GM23338 (cell line): ENCODE measurements at regions not wholly inside any gene's neighbourhood (a gene's known extent, or its start where the extent isn't known, plus 50 kb on each side); places are given as distances from the start of the nearest gene placed in this dataset.

Source experiments
- ATAC-seq: fragments of 200-7000 bp; cut with Tn5 transposase; 3 replicates; pipeline ENCODE4 v1.9.1; 2020
- DNase-seq: peaks from one replicate; pipeline ENCODE4 v3.0.0-alpha.2; 2015; ENCODE audit warnings: low spot score
- H2AFZ ChIP-seq: fragments of 200-600 bp; sonication (generic); 2 replicates; pipeline ENCODE4 v1.8.0; 2016; ENCODE audit warnings: antibody characterized with exemption, mild to moderate bottlenecking, moderate library complexity
- H3F3A ChIP-seq: fragments of 200-600 bp; sonication (generic); replicated peaks from 2 replicates; pipeline ENCODE4 v1.8.0; 2017; ENCODE audit warnings: antibody characterized with exemption, mixed run types, low read depth
- H3K27ac ChIP-seq: fragments of 200-600 bp; sonication (generic); 2 replicates; pipeline ENCODE4 v1.6.1; 2016; ENCODE audit warnings: low read depth
- H3K27me3 ChIP-seq: fragments of 200-600 bp; sonication (generic); 2 replicates; pipeline ENCODE4 v1.8.0; 2016; ENCODE audit warnings: mild to moderate bottlenecking, mixed run types, moderate library complexity; ENCODE audit not compliant: insufficient read depth
- H3K36me3 ChIP-seq: fragments of 200-600 bp; sonication (generic); 2 replicates; pipeline ENCODE4 v1.8.0; 2016; ENCODE audit warnings: mild to moderate bottlenecking; ENCODE audit not compliant: insufficient read depth
- H3K4me1 ChIP-seq: fragments of 200-600 bp; sonication (generic); 2 replicates; pipeline ENCODE4 v1.8.0; 2016; ENCODE audit warnings: mild to moderate bottlenecking, moderate library complexity; ENCODE audit not compliant: insufficient read depth
- H3K4me2 ChIP-seq: fragments of 200-600 bp; sonication (generic); 2 replicates; pipeline ENCODE4 v1.7.1; 2017; ENCODE audit warnings: mixed run types
- H3K4me3 ChIP-seq: fragments of 200-600 bp; sonication (generic); 2 replicates; pipeline ENCODE4 v1.6.1; 2016; ENCODE audit warnings: mixed run types
- H3K79me2 ChIP-seq: fragments of 200-600 bp; sonication (generic); replicated peaks from 2 replicates; pipeline ENCODE4 v1.8.0; 2017; ENCODE audit warnings: mild to moderate bottlenecking; ENCODE audit not compliant: insufficient read depth
- H3K9me2 ChIP-seq: fragments of 200-600 bp; sonication (generic); 2 replicates; pipeline ENCODE4 v1.8.0; 2017; ENCODE audit not compliant: insufficient read depth
- H4K20me1 ChIP-seq: fragments of 200-600 bp; sonication (generic); replicated peaks from 2 replicates; pipeline ENCODE4 v1.8.0; 2017; ENCODE audit warnings: mild to moderate bottlenecking; ENCODE audit not compliant: insufficient read depth
- H3K27ac Mint-ChIP-seq: 2 replicates; pipeline ENCODE4 v1.8.0; 2020; ENCODE audit warnings: inconsistent platforms, mild to moderate bottlenecking, moderate library complexity, mixed read lengths
- H3K27me3 Mint-ChIP-seq: 3 replicates; pipeline ENCODE4 v1.8.0; 2022; ENCODE audit warnings: low read depth, mild to moderate bottlenecking, moderate library complexity, mixed read lengths, inconsistent platforms; ENCODE audit not compliant: insufficient read depth, poor library complexity
- H3K36me3 Mint-ChIP-seq: 3 replicates; pipeline ENCODE4 v1.8.0; 2021; ENCODE audit warnings: low read depth, mild to moderate bottlenecking, inconsistent platforms, moderate library complexity, mixed read lengths
- H3K4me1 Mint-ChIP-seq: 3 replicates; pipeline ENCODE4 v1.8.0; 2020; ENCODE audit warnings: mild to moderate bottlenecking, inconsistent platforms, mixed read lengths
- H3K4me3 Mint-ChIP-seq: 3 replicates; pipeline ENCODE4 v1.8.0; 2021; ENCODE audit warnings: moderate library complexity, mild to moderate bottlenecking, inconsistent platforms, mixed read lengths
- H3K9me3 Mint-ChIP-seq: 3 replicates; pipeline ENCODE4 v1.8.0; 2020; ENCODE audit warnings: moderate library complexity, mild to moderate bottlenecking, inconsistent platforms, mixed read lengths
- CREB1 ChIP-seq: fragments of 250-450 bp; sonication (Bioruptor Pico); IDR thresholded peaks from 2 replicates; pipeline ENCODE4 v1.5.0; 2020; ENCODE audit warnings: low read depth, mild to moderate bottlenecking, moderate library complexity
- EZH2 ChIP-seq: fragments of 200-600 bp; sonication (generic); IDR thresholded peaks from one replicate; pipeline ENCODE4 v1.8.0; 2017; ENCODE audit warnings: antibody characterized with exemption, mild to moderate bottlenecking, low read depth; ENCODE audit not compliant: unreplicated experiment
- EZH2phosphoT487 ChIP-seq: fragments of 200-600 bp; sonication (generic); IDR thresholded peaks from one replicate; pipeline ENCODE4 v1.8.1; 2018; ENCODE audit warnings: antibody characterized with exemption; ENCODE audit not compliant: unreplicated experiment
- JUNB ChIP-seq: IDR thresholded peaks from one replicate; pipeline ENCODE4 v1.6.1; 2016; ENCODE audit warnings: antibody characterized with exemption; ENCODE audit not compliant: unreplicated experiment
- NANOG ChIP-seq: IDR thresholded peaks from 2 replicates; pipeline ENCODE4 v1.6.1; 2016; ENCODE audit warnings: antibody characterized with exemption, borderline replicate concordance
- POLR2AphosphoS5 ChIP-seq: IDR thresholded peaks from 2 replicates; pipeline ENCODE4 v1.6.1; 2016; ENCODE audit warnings: antibody characterized with exemption, low read depth
- STAT1 ChIP-seq: IDR thresholded peaks from one replicate; pipeline ENCODE4 v1.6.1; 2016; ENCODE audit warnings: antibody characterized with exemption; ENCODE audit not compliant: unreplicated experiment
- ZNF114 ChIP-seq: fragments of 250-450 bp; sonication (Bioruptor Pico); IDR thresholded peaks from 2 replicates; pipeline ENCODE4 v1.5.0; 2020; ENCODE audit warnings: mild to moderate bottlenecking, moderate library complexity
- ZNF331 ChIP-seq: fragments of 250-450 bp; sonication (Bioruptor Pico); IDR thresholded peaks from 2 replicates; pipeline ENCODE4 v1.5.0; 2020; ENCODE audit warnings: low read depth, mild to moderate bottlenecking, moderate library complexity
- TF ChIP-seq, protein P1 (sequence below): IDR thresholded peaks from 2 replicates; pipeline ENCODE4 v1.6.1; 2016; ENCODE audit warnings: antibody characterized with exemption
- TF ChIP-seq, protein P2 (sequence below): IDR thresholded peaks from one replicate; pipeline ENCODE4 v1.6.1; 2018; ENCODE audit warnings: antibody characterized with exemption; ENCODE audit not compliant: unreplicated experiment
- TF ChIP-seq, protein P3 (sequence below): fragments of 250-450 bp; sonication (Bioruptor Pico); IDR thresholded peaks from 2 replicates; pipeline ENCODE4 v1.5.0; 2020; ENCODE audit warnings: mild to moderate bottlenecking, moderate library complexity
- TF ChIP-seq, protein P4 (sequence below), 2 experiments: fragments of 200-600 bp in 1 of 2; sonication (generic) in 1 of 2; conservative IDR thresholded peaks; 2 replicates each; pipeline versions ENCODE4 v1.5.1 to v1.6.1; 2016 to 2017; ENCODE audit warnings: antibody characterized with exemption in 2 of 2, low read depth in 2 of 2, mild to moderate bottlenecking in 2 of 2, moderate library complexity in 1 of 2

DNA sequence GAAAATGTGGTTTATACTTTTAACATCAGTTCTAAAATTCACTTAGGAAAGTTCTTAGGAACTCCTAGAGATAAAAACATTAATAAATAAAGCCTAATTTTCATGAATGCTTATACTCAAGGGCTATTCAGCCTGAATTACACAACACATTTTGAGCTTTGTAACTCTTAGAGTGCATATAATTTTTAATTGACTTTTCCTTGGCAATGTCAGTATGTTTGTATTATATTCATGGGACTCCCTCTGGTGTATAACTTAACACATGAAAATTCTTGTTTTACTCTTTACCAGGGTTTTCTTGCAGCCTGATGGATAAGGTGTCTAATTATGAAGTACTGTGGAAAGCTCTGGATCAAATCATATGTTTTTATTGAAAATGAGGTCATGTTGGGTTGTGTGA is 150.6 kb upstream of the HMGA2 start:
- Histone ChIP-seq H3F3A (no peaks in the 10 kb centered on the region), H3K4me2 (no peak overlapping the region), H3K79me2 (no peaks in the 10 kb centered on the region), H3K9me2 (no peaks in the 10 kb centered on the region), H2AFZ (no peak overlapping the region), H3K4me1 (no peaks in the 10 kb centered on the region; the same call in 1 of the 2 replicates), H3K27me3 (no peaks in the 10 kb centered on the region), H4K20me1 (no peaks in the 10 kb centered on the region), H3K36me3 (no peaks in the 10 kb centered on the region), H3K4me3 (no peak overlapping the region), H3K27ac (no peak overlapping the region)
- DNase-seq (no peak), ATAC-seq (no peak)
- Mint-ChIP-seq H3K36me3 (no peaks in the 10 kb centered on the region), H3K9me3 (peaks cover 4% of the 10 kb centered on the region; the same call in 1 of the 3 replicates), H3K4me3 (no peak overlapping the region), H3K27ac (no peak overlapping the region), H3K4me1 (peaks cover 6% of the 10 kb centered on the region), H3K27me3 (no peaks in the 10 kb centered on the region)
- TF ChIP-seq ZNF114 (CRISPR knock-in tag) (no peak), CREB1 (CRISPR knock-in tag) (no peak), EZH2 (no peak), STAT1 (no peak), NANOG (no peak), ZNF331 (CRISPR knock-in tag) (no peak), JUNB (no peak), POLR2AphosphoS5 (no peak), EZH2phosphoT487 (no peak)
- TF ChIP-seq, protein P1, sequence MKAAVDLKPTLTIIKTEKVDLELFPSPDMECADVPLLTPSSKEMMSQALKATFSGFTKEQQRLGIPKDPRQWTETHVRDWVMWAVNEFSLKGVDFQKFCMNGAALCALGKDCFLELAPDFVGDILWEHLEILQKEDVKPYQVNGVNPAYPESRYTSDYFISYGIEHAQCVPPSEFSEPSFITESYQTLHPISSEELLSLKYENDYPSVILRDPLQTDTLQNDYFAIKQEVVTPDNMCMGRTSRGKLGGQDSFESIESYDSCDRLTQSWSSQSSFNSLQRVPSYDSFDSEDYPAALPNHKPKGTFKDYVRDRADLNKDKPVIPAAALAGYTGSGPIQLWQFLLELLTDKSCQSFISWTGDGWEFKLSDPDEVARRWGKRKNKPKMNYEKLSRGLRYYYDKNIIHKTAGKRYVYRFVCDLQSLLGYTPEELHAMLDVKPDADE, result no peak
- TF ChIP-seq, protein P2, sequence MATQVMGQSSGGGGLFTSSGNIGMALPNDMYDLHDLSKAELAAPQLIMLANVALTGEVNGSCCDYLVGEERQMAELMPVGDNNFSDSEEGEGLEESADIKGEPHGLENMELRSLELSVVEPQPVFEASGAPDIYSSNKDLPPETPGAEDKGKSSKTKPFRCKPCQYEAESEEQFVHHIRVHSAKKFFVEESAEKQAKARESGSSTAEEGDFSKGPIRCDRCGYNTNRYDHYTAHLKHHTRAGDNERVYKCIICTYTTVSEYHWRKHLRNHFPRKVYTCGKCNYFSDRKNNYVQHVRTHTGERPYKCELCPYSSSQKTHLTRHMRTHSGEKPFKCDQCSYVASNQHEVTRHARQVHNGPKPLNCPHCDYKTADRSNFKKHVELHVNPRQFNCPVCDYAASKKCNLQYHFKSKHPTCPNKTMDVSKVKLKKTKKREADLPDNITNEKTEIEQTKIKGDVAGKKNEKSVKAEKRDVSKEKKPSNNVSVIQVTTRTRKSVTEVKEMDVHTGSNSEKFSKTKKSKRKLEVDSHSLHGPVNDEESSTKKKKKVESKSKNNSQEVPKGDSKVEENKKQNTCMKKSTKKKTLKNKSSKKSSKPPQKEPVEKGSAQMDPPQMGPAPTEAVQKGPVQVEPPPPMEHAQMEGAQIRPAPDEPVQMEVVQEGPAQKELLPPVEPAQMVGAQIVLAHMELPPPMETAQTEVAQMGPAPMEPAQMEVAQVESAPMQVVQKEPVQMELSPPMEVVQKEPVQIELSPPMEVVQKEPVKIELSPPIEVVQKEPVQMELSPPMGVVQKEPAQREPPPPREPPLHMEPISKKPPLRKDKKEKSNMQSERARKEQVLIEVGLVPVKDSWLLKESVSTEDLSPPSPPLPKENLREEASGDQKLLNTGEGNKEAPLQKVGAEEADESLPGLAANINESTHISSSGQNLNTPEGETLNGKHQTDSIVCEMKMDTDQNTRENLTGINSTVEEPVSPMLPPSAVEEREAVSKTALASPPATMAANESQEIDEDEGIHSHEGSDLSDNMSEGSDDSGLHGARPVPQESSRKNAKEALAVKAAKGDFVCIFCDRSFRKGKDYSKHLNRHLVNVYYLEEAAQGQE, result no peak
- TF ChIP-seq, protein P3, sequence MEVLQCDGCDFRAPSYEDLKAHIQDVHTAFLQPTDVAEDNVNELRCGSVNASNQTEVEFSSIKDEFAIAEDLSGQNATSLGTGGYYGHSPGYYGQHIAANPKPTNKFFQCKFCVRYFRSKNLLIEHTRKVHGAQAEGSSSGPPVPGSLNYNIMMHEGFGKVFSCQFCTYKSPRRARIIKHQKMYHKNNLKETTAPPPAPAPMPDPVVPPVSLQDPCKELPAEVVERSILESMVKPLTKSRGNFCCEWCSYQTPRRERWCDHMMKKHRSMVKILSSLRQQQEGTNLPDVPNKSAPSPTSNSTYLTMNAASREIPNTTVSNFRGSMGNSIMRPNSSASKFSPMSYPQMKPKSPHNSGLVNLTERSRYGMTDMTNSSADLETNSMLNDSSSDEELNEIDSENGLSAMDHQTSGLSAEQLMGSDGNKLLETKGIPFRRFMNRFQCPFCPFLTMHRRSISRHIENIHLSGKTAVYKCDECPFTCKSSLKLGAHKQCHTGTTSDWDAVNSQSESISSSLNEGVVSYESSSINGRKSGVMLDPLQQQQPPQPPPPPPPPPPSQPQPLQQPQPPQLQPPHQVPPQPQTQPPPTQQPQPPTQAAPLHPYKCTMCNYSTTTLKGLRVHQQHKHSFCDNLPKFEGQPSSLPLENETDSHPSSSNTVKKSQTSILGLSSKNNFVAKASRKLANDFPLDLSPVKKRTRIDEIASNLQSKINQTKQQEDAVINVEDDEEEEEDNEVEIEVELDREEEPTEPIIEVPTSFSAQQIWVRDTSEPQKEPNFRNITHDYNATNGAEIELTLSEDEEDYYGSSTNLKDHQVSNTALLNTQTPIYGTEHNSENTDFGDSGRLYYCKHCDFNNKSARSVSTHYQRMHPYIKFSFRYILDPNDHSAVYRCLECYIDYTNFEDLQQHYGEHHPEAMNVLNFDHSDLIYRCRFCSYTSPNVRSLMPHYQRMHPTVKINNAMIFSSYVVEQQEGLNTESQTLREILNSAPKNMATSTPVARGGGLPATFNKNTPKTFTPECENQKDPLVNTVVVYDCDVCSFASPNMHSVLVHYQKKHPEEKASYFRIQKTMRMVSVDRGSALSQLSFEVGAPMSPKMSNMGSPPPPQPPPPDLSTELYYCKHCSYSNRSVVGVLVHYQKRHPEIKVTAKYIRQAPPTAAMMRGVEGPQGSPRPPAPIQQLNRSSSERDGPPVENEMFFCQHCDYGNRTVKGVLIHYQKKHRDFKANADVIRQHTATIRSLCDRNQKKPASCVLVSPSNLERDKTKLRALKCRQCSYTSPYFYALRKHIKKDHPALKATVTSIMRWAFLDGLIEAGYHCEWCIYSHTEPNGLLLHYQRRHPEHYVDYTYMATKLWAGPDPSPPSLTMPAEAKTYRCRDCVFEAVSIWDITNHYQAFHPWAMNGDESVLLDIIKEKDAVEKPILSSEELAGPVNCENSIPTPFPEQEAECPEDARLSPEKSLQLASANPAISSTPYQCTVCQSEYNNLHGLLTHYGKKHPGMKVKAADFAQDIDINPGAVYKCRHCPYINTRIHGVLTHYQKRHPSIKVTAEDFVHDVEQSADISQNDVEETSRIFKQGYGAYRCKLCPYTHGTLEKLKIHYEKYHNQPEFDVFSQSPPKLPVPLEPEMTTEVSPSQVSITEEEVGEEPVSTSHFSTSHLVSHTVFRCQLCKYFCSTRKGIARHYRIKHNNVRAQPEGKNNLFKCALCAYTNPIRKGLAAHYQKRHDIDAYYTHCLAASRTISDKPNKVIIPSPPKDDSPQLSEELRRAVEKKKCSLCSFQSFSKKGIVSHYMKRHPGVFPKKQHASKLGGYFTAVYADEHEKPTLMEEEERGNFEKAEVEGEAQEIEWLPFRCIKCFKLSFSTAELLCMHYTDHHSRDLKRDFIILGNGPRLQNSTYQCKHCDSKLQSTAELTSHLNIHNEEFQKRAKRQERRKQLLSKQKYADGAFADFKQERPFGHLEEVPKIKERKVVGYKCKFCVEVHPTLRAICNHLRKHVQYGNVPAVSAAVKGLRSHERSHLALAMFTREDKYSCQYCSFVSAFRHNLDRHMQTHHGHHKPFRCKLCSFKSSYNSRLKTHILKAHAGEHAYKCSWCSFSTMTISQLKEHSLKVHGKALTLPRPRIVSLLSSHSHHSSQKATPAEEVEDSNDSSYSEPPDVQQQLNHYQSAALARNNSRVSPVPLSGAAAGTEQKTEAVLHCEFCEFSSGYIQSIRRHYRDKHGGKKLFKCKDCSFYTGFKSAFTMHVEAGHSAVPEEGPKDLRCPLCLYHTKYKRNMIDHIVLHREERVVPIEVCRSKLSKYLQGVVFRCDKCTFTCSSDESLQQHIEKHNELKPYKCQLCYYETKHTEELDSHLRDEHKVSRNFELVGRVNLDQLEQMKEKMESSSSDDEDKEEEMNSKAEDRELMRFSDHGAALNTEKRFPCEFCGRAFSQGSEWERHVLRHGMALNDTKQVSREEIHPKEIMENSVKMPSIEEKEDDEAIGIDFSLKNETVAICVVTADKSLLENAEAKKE (CRISPR knock-in tag), result no peak
- TF ChIP-seq, protein P4, sequence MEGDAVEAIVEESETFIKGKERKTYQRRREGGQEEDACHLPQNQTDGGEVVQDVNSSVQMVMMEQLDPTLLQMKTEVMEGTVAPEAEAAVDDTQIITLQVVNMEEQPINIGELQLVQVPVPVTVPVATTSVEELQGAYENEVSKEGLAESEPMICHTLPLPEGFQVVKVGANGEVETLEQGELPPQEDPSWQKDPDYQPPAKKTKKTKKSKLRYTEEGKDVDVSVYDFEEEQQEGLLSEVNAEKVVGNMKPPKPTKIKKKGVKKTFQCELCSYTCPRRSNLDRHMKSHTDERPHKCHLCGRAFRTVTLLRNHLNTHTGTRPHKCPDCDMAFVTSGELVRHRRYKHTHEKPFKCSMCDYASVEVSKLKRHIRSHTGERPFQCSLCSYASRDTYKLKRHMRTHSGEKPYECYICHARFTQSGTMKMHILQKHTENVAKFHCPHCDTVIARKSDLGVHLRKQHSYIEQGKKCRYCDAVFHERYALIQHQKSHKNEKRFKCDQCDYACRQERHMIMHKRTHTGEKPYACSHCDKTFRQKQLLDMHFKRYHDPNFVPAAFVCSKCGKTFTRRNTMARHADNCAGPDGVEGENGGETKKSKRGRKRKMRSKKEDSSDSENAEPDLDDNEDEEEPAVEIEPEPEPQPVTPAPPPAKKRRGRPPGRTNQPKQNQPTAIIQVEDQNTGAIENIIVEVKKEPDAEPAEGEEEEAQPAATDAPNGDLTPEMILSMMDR (conservative IDR thresholded peaks at IDR 0.05; ENCODE audit: low read depth in 2 of 2), result no peak
